H1 (cell line): ENCODE measurements at regions not wholly inside any gene's neighbourhood (a gene's known extent, or its start where the extent isn't known, plus 50 kb on each side); places are given as distances from the start of the nearest gene placed in this dataset.

ENCODE experiments used
- CTCF ChIA-PET: fragments of 300-600 bp; sonication (Branson Sonifier 250); formaldehyde crosslinking; loops from one replicate; lab custom pipeline; 2021; ENCODE audit not compliant: partially characterized antibody; lab: Charles Lee
- POLR2A ChIA-PET: fragments of 300-600 bp; sonication (Branson Sonifier 250); formaldehyde crosslinking; loops from one replicate; lab custom pipeline; 2021; ENCODE audit warnings: inconsistent platforms; ENCODE audit not compliant: partially characterized antibody; lab: Charles Lee
- DNase-seq, 2 experiments: peaks; one replicate each; pipeline versions ENCODE4 v3.0.0 to v3.0.0-alpha.2; 2010 to 2022; ENCODE audit warnings: low spot score in 2 of 2, low read depth in 1 of 2, mixed read lengths in 1 of 2
- FAIRE-seq: peaks from 2 replicates; lab custom pipeline; 2011; peaks lifted over from hg19 to GRCh38; lab: Jason Lieb, UNC
- H2AFZ ChIP-seq: 2 replicates; pipeline ENCODE4 v1.8.1; 2012; ENCODE audit warnings: low read length, inconsistent platforms
- H2AK5ac ChIP-seq: 2 replicates; pipeline ENCODE4 v1.6.1; 2013; ENCODE audit warnings: low read depth, low read length
- H2BK120ac ChIP-seq: replicated peaks from 2 replicates; pipeline ENCODE3; 2013; ENCODE audit warnings: low read depth, low read length, inconsistent platforms
- H2BK12ac ChIP-seq: 2 replicates; pipeline ENCODE4 v1.6.1; 2013; ENCODE audit warnings: low read depth, low read length
- H2BK15ac ChIP-seq: 2 replicates; pipeline ENCODE4 v1.6.1; 2013; ENCODE audit warnings: low read length
- H2BK20ac ChIP-seq: 2 replicates; pipeline ENCODE4 v1.6.1; 2013; ENCODE audit warnings: low read length
- H2BK5ac ChIP-seq: 2 replicates; pipeline ENCODE4 v1.6.1; 2013; ENCODE audit warnings: low read depth, low read length
- H3K14ac ChIP-seq: 2 replicates; pipeline ENCODE4 v1.6.1; 2013; ENCODE audit warnings: inconsistent platforms; ENCODE audit not compliant: insufficient read length
- H3K18ac ChIP-seq: 2 replicates; pipeline ENCODE4 v1.6.1; 2013; ENCODE audit warnings: low read length; ENCODE audit errors: extremely low read depth
- H3K23ac ChIP-seq: 2 replicates; pipeline ENCODE4 v1.6.1; 2013; ENCODE audit warnings: inconsistent platforms; ENCODE audit not compliant: insufficient read length
- H3K23me2 ChIP-seq: 2 replicates; pipeline ENCODE4 v1.6.1; 2013; ENCODE audit warnings: low read depth, low read length
- H3K27ac ChIP-seq: 2 replicates; pipeline ENCODE4 v1.6.1; 2011; ENCODE audit warnings: low read depth, low read length, inconsistent platforms
- H3K27me3 ChIP-seq, 4 experiments: replicated peaks in 1 of 4; 1 replicate in 1 of 4; 2 replicates in 3 of 4; pipeline versions ENCODE4 v1.6.1 to v1.8.1; 2011 to 2013; ENCODE audit warnings: low read length in 3 of 4, mild to moderate bottlenecking in 3 of 4, inconsistent platforms in 2 of 4, mixed read lengths in 2 of 4, moderate library complexity in 1 of 4; ENCODE audit not compliant: control insufficient read depth in 3 of 4, insufficient read depth in 3 of 4; ENCODE audit errors: extremely low read depth in 1 of 4
- H3K36me3 ChIP-seq, 4 experiments: 2 replicates each; pipeline versions ENCODE4 v1.6.1 to v1.8.1; 2011 to 2013; ENCODE audit warnings: mild to moderate bottlenecking in 4 of 4, low read length in 3 of 4, moderate library complexity in 2 of 4, control low read depth in 1 of 4, inconsistent platforms in 1 of 4; ENCODE audit not compliant: insufficient read depth in 4 of 4, control insufficient read depth in 2 of 4
- H3K4ac ChIP-seq: replicated peaks from 2 replicates; pipeline ENCODE3; 2013; ENCODE audit warnings: low read length, low read depth, mixed read lengths, inconsistent platforms; ENCODE audit not compliant: insufficient read length
- H3K4me1 ChIP-seq, 4 experiments: replicated peaks in 1 of 4; 1 replicate in 1 of 4; 2 replicates in 3 of 4; pipeline versions ENCODE4 v1.6.1 to v1.8.1; 2011 to 2013; ENCODE audit warnings: low read length in 3 of 4, inconsistent platforms in 2 of 4, mixed read lengths in 1 of 4; ENCODE audit not compliant: insufficient read depth in 4 of 4, control insufficient read depth in 3 of 4
- H3K4me2 ChIP-seq, 2 experiments: 2 replicates each; pipeline versions ENCODE4 v1.6.1 to v1.8.1; 2011 to 2013; ENCODE audit warnings: low read depth in 2 of 2, low read length in 2 of 2, control low read depth in 1 of 2, inconsistent platforms in 1 of 2, mild to moderate bottlenecking in 1 of 2; ENCODE audit not compliant: insufficient read depth in 1 of 2
- H3K4me3 ChIP-seq, 4 experiments: fragments of 200-600, 300-600 bp in 1 of 4; sonication (generic), shearing (Covaris generic), sonication (Bioruptor Twin) in 1 of 4; 2 replicates each; pipeline versions ENCODE4 v1.5.1 to v1.8.1; 2011 to 2016; ENCODE audit warnings: low read length in 4 of 4, low read depth in 3 of 4, control low read depth in 2 of 4, inconsistent platforms in 2 of 4, mild to moderate bottlenecking in 2 of 4, mixed read lengths in 1 of 4, moderate library complexity in 1 of 4; ENCODE audit not compliant: insufficient read depth in 2 of 4; ENCODE audit errors: extremely low read depth in 1 of 4
- H3K56ac ChIP-seq: replicated peaks from 2 replicates; pipeline ENCODE3; 2013; ENCODE audit warnings: low read depth, mild to moderate bottlenecking, mixed read lengths, low read length, inconsistent platforms; ENCODE audit not compliant: insufficient read length
- H3K79me1 ChIP-seq: 2 replicates; pipeline ENCODE4 v1.6.1; 2013; ENCODE audit warnings: low read depth, low read length, control low read depth
- H3K79me2 ChIP-seq, 2 experiments: 2 replicates each; pipeline versions ENCODE4 v1.6.1 to v1.8.1; 2012 to 2013; ENCODE audit warnings: low read length in 2 of 2, mild to moderate bottlenecking in 2 of 2, inconsistent platforms in 1 of 2; ENCODE audit not compliant: insufficient read depth in 2 of 2, control insufficient read depth in 1 of 2
- H3K9ac ChIP-seq, 4 experiments: replicated peaks in 1 of 4; 1 replicate in 1 of 4; 2 replicates in 3 of 4; pipeline versions ENCODE4 v1.6.1 to v1.8.1; 2011 to 2013; ENCODE audit warnings: low read depth in 3 of 4, low read length in 3 of 4, control low read depth in 2 of 4, mild to moderate bottlenecking in 2 of 4, moderate library complexity in 2 of 4, inconsistent platforms in 1 of 4; ENCODE audit errors: extremely low read depth in 1 of 4
- H3K9me3 ChIP-seq, 2 experiments: 2 replicates each; pipeline versions ENCODE4 v1.6.1 to v1.8.1; 2012 to 2013; ENCODE audit warnings: mild to moderate bottlenecking in 2 of 2, moderate library complexity in 2 of 2, control low read depth in 1 of 2, inconsistent platforms in 1 of 2, low read depth in 1 of 2, low read length in 1 of 2, mixed read lengths in 1 of 2; ENCODE audit not compliant: insufficient read depth in 2 of 2
- H4K20me1 ChIP-seq, 2 experiments: replicated peaks in 1 of 2; 2 replicates each; pipeline versions ENCODE3 to v1.8.1; 2011 to 2013; ENCODE audit warnings: inconsistent platforms in 2 of 2, low read length in 2 of 2, mild to moderate bottlenecking in 1 of 2; ENCODE audit not compliant: insufficient read depth in 2 of 2, control insufficient read depth in 1 of 2
- H4K5ac ChIP-seq: 2 replicates; pipeline ENCODE4 v1.6.1; 2013; ENCODE audit warnings: low read length, low read depth, mixed read lengths, inconsistent platforms; ENCODE audit not compliant: insufficient read length
- H4K8ac ChIP-seq: 2 replicates; pipeline ENCODE4 v1.8.0; 2013; ENCODE audit warnings: mild to moderate bottlenecking, moderate library complexity, low read length, inconsistent platforms; ENCODE audit not compliant: insufficient read depth; ENCODE audit errors: extremely low read depth
- H4K91ac ChIP-seq: replicated peaks from 2 replicates; pipeline ENCODE3; 2013; ENCODE audit warnings: low read length, mixed read lengths, inconsistent platforms; ENCODE audit not compliant: insufficient read length
- MAFK ChIP-seq: IDR thresholded peaks from 2 replicates; pipeline ENCODE4 v1.6.1; 2012; ENCODE audit warnings: low read depth, mild to moderate bottlenecking, improper control_type of control experiment, low read length
- PHF8 ChIP-seq: fragments of 200-600 bp; sonication (generic); conservative IDR thresholded peaks from 2 replicates; pipeline ENCODE4 v1.7.1; 2012; ENCODE audit warnings: low read depth, mild to moderate bottlenecking, inconsistent platforms, low read length, moderate library complexity
- RFX5 ChIP-seq: IDR thresholded peaks from 2 replicates; pipeline ENCODE4 v1.6.1; 2011; ENCODE audit warnings: low read depth, low read length, improper control_type of control experiment, borderline replicate concordance
- SUZ12 ChIP-seq: fragments of 200-600 bp; sonication (generic); IDR thresholded peaks from 2 replicates; pipeline ENCODE4 v1.6.1; 2012; ENCODE audit warnings: mild to moderate bottlenecking, inconsistent platforms, low read length, moderate library complexity, mixed read lengths
- WGBS, 2 experiments: shearing (Covaris generic) in 1 of 2; methylation state at CpG; one replicate each; pipeline versions ENCODE4 v1.1.6 to v1.1.7; 2013 to 2015; ENCODE audit warnings: low lambda C conversion rate in 2 of 2, mixed read lengths in 2 of 2, inconsistent platforms in 1 of 2, low coverage in 1 of 2, missing lambda C conversion rate in 1 of 2; ENCODE audit not compliant: insufficient replicate concordance in 2 of 2, insufficient coverage in 1 of 2, insufficient read length in 1 of 2; ENCODE audit errors: extremely low coverage in 1 of 2, missing lambda C conversion rate in 1 of 2; 5-methylcytosine and 5-hydroxymethylcytosine counted together

- Histone ChIP-seq H4K20me1 (no peaks in the 10 kb centered on the region), H3K27me3 (no peaks in the 10 kb centered on the region; a peak in 1 of 7 replicates), H3K4ac (no peak overlapping the region), H3K79me2 (no peaks in the 10 kb centered on the region), H3K9ac (no peak overlapping the region), H3K9me3 (peaks cover 0 to 6% of the 10 kb centered on the region in 2 experiments; a peak in 1 of 4 replicates), H2BK120ac (no peak overlapping the region), H2BK5ac (no peak overlapping the region), H2BK12ac (no peak overlapping the region), H2AK5ac (no peak overlapping the region), H2BK15ac (no peak overlapping the region), H3K23me2 (no peaks in the 10 kb centered on the region), H3K79me1 (no peaks in the 10 kb centered on the region), H3K14ac (no peak overlapping the region)
- ChIA-PET POLR2A (no interaction called here), CTCF (interaction anchor here (2.4 kb wide), 1 partner anchor 10 kb away, joined by 11 read pairs; no protein-coding TSS in a partner anchor)
- FAIRE-seq, result no peak
- TF ChIP-seq MAFK (no peak), PHF8 (no peak), RFX5 (no peak), SUZ12 (no peak)
- TF ChIP-seq, all 59 proteins: peak for 0
- H2AFZ ChIP-seq, result no peak overlapping the region
- H4K91ac ChIP-seq, result no peak overlapping the region
- H3K4me1 ChIP-seq, result no peaks in the 10 kb centered on the region; a peak in 1 of 7 replicates
- H3K18ac ChIP-seq, result no peak overlapping the region
- no peak overlapping the region for H4K8ac ChIP-seq
- H3K4me3 ChIP-seq, result no peak overlapping the region
- no peak overlapping the region for H2BK20ac ChIP-seq
- WGBS, 2 experiments, result 78% methylated on average over 4 of the region's 4 CpGs; no CpG with 5 or more reads in 1 of the 2 experiments
- no peak overlapping the region for H3K27ac ChIP-seq
- H3K56ac ChIP-seq, result no peak overlapping the region
- no peaks in the 10 kb centered on the region for H3K36me3 ChIP-seq
- H3K23ac ChIP-seq, result no peak overlapping the region
- H3K4me2 ChIP-seq, result no peak overlapping the region
- no peak for DNase-seq
- H4K5ac ChIP-seq, result no peak overlapping the region
Observed at GRCh38 chr3:127095774-127096173, 97.2 kb upstream of the PRR23E start.
